Adrenal gland (tissue), 9 donors: ENCODE measurements at regions not wholly inside any gene's neighbourhood (a gene's known extent, or its start where the extent isn't known, plus 50 kb on each side); places are given as distances from the start of the nearest gene placed in this dataset.

ENCODE experiments used
- DNase-seq, 7 donors: peaks; one replicate each; pipeline ENCODE4 v3.0.0-alpha.2; 2019 to 2020
- H3K27ac ChIP-seq, 5 donors: fragments of 200-600 bp; sonication (generic) in 4 of 5; 1 replicate in 3 of 5; 2 replicates in 2 of 5; pipeline versions ENCODE4 v1.5.1 to v1.8.0; 2016 to 2020; ENCODE audit warnings: mild to moderate bottlenecking in 1 of 5
- H3K27me3 ChIP-seq: fragments of 200-600 bp; 2 replicates; pipeline ENCODE4 v1.8.0; 2021
- H3K36me3 ChIP-seq, 2 donors: fragments of 200-600 bp; replicated peaks in 1 of 2; 1 replicate in 1 of 2; 2 replicates in 1 of 2; pipeline versions ENCODE4 v1.5.1 to v1.8.0; 2018 to 2022
- H3K4me1 ChIP-seq, 2 donors: fragments of 200-600 bp; replicated peaks in 1 of 2; 1 replicate in 1 of 2; 2 replicates in 1 of 2; pipeline versions ENCODE4 v1.5.1 to v1.8.0; 2018 to 2021
- H3K4me3 ChIP-seq, 4 donors: fragments of 200-600 bp; sonication (generic) in 3 of 4; one replicate each; pipeline ENCODE4 v1.5.1; 2016 to 2018
- H3K9me3 ChIP-seq, 3 donors: fragments of 200-600 bp; sonication (generic) in 1 of 3; replicated peaks in 1 of 3; 1 replicate in 2 of 3; 2 replicates in 1 of 3; pipeline versions ENCODE4 v1.5.1 to v1.8.0; 2016 to 2021
- POLR2A ChIP-seq, 2 donors: fragments of 450-650 bp; IDR thresholded peaks; one replicate each; pipeline ENCODE4 v1.6.1; 2017; ENCODE audit warnings: antibody characterized with exemption in 2 of 2, mild to moderate bottlenecking in 2 of 2, moderate library complexity in 1 of 2
- whole genome bisulfite sequencing, 4 donors: extraction: QIAGEN DNeasy Blood & Tissue Kit in 2 of 4; methylation state at CpG; one replicate each; pipeline versions ENCODE4 v1.1.5 to v1.1.7; 2013 to 2017; 5-methylcytosine and 5-hydroxymethylcytosine counted together
- intact Hi-C, 2 donors: fragments of 100-400 bp; cut with DNase I; formaldehyde crosslinking; loops; one replicate each; pipeline versions ENCODE4 v1.14.1 to v1.15.0; 2022 to 2023
- TF ChIP-seq, protein P1 (sequence below), 6 experiments: fragments of 450-650 bp in 4 of 6; fragments of 200-600 bp in 2 of 6; sonication (generic) in 1 of 6; IDR thresholded peaks; 1 replicate in 5 of 6; 2 replicates in 1 of 6; pipeline versions ENCODE4 v1.5.1 to v1.8.0; 2016 to 2021; ENCODE audit warnings: antibody characterized with exemption in 6 of 6, mild to moderate bottlenecking in 2 of 6, moderate library complexity in 1 of 6
- donor health status: healthy with polysubstance abuse.
- donor health status: Bipolar disorder and iron deficiency.
- donor health status: DM: yes; HTN: yes; CAD: no.
- donor health status: DM: no; HTN: no; CAD: no.
- donor health status: DM: no; HTN: no; CAD: no.

DNA sequence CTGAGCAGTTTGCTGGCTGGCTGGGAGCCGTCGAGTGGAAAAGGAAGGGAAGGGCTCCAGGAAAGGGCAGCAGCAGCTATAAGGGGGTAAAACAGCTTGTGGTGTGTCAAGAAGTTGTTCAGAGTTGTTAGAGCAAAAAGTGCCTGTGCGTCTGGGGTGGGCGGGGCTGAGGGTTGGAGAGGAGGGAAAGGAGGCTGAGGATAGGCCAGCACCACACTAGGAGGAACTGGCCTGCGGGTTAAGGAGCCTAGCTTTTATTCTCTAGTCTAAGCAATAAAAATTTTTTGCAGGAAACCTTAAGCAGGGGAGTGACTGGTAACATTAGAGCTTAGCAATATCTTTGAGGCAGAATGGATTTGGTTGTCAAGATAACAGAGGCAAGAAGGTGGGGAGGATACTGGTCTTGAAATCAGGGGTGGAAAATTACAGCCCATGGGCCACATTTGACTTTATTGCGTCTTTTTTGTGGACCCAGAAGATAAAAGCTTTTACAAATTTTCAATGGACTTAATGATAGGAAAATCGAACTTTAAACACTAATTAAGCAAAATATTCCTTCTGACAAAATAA lies 134.5 kb upstream of the AADACL2 start:
- Histone ChIP-seq H3K36me3 (no peaks in the 10 kb centered on the region), H3K4me3 (no peak overlapping the region), H3K27ac (no peak overlapping the region), H3K4me1 (no peaks in the 10 kb centered on the region), H3K27me3 (no peaks in the 10 kb centered on the region), H3K9me3 (no peaks in the 10 kb centered on the region)
- 89 to 94% (median 92%) methylated on average over 7 of the region's 7 CpGs for WGBS, 4 donors
- TF ChIP-seq, protein P1, sequence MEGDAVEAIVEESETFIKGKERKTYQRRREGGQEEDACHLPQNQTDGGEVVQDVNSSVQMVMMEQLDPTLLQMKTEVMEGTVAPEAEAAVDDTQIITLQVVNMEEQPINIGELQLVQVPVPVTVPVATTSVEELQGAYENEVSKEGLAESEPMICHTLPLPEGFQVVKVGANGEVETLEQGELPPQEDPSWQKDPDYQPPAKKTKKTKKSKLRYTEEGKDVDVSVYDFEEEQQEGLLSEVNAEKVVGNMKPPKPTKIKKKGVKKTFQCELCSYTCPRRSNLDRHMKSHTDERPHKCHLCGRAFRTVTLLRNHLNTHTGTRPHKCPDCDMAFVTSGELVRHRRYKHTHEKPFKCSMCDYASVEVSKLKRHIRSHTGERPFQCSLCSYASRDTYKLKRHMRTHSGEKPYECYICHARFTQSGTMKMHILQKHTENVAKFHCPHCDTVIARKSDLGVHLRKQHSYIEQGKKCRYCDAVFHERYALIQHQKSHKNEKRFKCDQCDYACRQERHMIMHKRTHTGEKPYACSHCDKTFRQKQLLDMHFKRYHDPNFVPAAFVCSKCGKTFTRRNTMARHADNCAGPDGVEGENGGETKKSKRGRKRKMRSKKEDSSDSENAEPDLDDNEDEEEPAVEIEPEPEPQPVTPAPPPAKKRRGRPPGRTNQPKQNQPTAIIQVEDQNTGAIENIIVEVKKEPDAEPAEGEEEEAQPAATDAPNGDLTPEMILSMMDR (IDR thresholded peaks at IDR 0.05), result no peak
- TF ChIP-seq POLR2A (IDR thresholded peaks at IDR 0.05), result no peak
- intact Hi-C loops, result no loop called here
- no peak for DNase-seq

DNA sequence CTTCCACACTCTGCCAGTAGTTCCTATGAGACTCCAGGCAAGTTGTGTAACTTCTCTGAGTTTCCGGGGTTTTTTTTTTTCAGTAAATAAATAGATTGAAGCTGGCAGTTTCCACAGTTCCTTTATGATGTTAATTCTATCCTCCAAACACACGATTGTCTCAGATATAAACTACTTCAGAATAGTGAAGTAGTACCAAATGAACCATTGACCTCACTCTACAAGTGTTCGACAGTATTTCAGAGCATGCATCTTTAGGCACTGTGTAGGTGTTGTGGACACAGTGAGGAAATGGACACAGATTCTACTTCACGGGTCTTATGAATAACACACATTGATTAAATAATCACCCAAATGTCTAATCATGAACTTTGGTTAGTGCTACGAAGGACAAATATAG lies 136.1 kb upstream of the IGSF10 start:
- Histone ChIP-seq H3K9me3 (no peaks in the 10 kb centered on the region), H3K27me3 (no peaks in the 10 kb centered on the region), H3K36me3 (no peaks in the 10 kb centered on the region), H3K27ac (no peak overlapping the region), H3K4me3 (no peak overlapping the region), H3K4me1 (no peaks in the 10 kb centered on the region)
- no peak for DNase-seq
- WGBS, 4 donors, result 89 to 93% (median 91%) methylated on average over 5 of the region's 5 CpGs
- TF ChIP-seq, protein P1 (IDR thresholded peaks at IDR 0.05), result no peak
- no peak for TF ChIP-seq POLR2A (IDR thresholded peaks at IDR 0.05)
- intact Hi-C loops, result no loop called here

DNA sequence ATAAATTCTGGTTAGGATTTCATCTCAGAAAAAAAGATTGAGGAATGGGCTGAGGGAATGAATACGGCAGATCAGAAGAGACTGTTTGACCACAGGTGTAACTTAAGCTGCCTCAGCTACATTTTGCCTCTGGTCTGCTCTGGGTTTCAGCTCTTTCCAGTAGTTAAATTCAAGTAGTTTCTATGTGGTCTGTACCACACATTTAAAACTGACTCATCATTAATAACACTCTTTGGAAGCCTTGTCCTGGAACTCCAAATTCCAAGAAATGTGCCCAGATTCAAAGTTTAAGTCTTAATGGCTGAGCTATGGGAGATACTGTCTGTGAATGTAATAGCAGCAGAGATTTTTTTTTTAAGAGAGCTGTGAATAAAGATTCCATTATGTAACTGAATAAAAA lies 133.1 kb upstream of the IGSF10 start:
- intact Hi-C loops, result no loop called here
- TF ChIP-seq POLR2A (IDR thresholded peaks at IDR 0.05), result no peak
- TF ChIP-seq, protein P1 (IDR thresholded peaks at IDR 0.05), result no peak
- H3K4me3 ChIP-seq, result no peak overlapping the region
- H3K36me3 ChIP-seq, result no peaks in the 10 kb centered on the region
- no peaks in the 10 kb centered on the region for H3K4me1 ChIP-seq
- 92 to 100% (median 99%) methylated on average over 1 of the region's 1 CpG for WGBS, 4 donors
- H3K27me3 ChIP-seq, result no peaks in the 10 kb centered on the region
- no peak overlapping the region for H3K27ac ChIP-seq
- no peak for DNase-seq
- no peaks in the 10 kb centered on the region for H3K9me3 ChIP-seq

DNA sequence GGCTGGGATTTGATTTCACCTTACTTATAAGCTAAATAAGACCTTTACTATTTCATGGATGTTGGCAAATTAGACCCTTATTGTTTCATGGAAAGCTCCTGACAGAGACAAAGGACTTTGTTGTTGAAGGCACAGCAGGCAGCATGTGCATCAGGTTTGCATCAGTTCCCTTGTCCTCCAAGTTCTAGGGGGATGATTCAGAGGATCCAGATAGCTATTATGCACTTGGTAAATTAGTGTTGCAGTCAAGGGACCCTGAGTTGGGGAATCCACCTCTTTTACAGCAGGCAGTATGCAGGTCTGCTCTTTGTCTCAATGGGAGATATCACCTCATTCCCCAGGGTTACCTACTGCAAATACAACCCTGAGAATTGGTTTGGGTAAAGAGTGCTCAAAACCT lies 131.4 kb upstream of the IGSF10 start:
- intact Hi-C loops, result no loop called here
- H3K27ac ChIP-seq, result no peak overlapping the region
- no peaks in the 10 kb centered on the region for H3K4me1 ChIP-seq
- H3K4me3 ChIP-seq, result no peak overlapping the region
- no peaks in the 10 kb centered on the region for H3K27me3 ChIP-seq
- H3K9me3 ChIP-seq, result no peaks in the 10 kb centered on the region
- no peaks in the 10 kb centered on the region for H3K36me3 ChIP-seq
- TF ChIP-seq, protein P1 (IDR thresholded peaks at IDR 0.05), result no peak
- TF ChIP-seq POLR2A (IDR thresholded peaks at IDR 0.05), result no peak
- DNase-seq, result no peak
